Sigmoid colon (tissue), 4 donors: ENCODE measurements at regions not wholly inside any gene's neighbourhood (a gene's known extent, or its start where the extent isn't known, plus 50 kb on each side); places are given as distances from the start of the nearest gene placed in this dataset.

Experiments used
- EP300 ChIP-seq, 4 donors: sonication (generic); formaldehyde crosslinking; IDR thresholded peaks; one replicate each; pipeline ENCODE4 v1.6.1; 2017; ENCODE audit warnings: antibody characterized with exemption in 4 of 4
- POLR2A ChIP-seq, 2 donors: fragments of 450-650 bp; IDR thresholded peaks; one replicate each; pipeline ENCODE4 v1.6.1; 2016; ENCODE audit warnings: antibody characterized with exemption in 2 of 2, mild to moderate bottlenecking in 2 of 2, moderate library complexity in 2 of 2
- TF ChIP-seq, protein P1 (sequence below), 4 experiments: fragments of 450-650 bp in 3 of 4; fragments of 200-600 bp in 1 of 4; IDR thresholded peaks; one replicate each; pipeline ENCODE4 v1.5.1; 2016 to 2019; ENCODE audit warnings: antibody characterized with exemption in 4 of 4, mild to moderate bottlenecking in 3 of 4, moderate library complexity in 2 of 4

DNA sequence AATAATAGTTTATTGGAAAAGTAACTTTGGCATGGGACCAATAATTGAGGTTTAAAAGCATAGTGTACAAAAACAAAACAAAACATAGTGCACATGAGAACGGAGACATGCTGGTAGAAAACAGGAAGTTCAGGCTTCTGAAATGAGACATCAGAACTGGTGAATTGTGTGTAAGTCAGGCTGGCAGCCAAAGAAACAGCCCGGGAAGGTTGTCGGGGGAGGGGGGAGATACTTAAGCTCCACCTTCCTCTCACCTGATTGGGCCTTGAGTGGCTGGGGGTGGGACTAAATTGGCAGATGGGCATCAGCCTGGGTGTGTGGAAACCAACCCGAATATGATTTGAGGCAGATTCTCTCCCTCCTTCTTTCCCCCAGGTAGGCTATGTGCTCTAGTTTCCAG, 256.3 kb downstream of the SMARCA2 start:
- TF ChIP-seq, protein P1, sequence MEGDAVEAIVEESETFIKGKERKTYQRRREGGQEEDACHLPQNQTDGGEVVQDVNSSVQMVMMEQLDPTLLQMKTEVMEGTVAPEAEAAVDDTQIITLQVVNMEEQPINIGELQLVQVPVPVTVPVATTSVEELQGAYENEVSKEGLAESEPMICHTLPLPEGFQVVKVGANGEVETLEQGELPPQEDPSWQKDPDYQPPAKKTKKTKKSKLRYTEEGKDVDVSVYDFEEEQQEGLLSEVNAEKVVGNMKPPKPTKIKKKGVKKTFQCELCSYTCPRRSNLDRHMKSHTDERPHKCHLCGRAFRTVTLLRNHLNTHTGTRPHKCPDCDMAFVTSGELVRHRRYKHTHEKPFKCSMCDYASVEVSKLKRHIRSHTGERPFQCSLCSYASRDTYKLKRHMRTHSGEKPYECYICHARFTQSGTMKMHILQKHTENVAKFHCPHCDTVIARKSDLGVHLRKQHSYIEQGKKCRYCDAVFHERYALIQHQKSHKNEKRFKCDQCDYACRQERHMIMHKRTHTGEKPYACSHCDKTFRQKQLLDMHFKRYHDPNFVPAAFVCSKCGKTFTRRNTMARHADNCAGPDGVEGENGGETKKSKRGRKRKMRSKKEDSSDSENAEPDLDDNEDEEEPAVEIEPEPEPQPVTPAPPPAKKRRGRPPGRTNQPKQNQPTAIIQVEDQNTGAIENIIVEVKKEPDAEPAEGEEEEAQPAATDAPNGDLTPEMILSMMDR (IDR thresholded peaks at IDR 0.05), result no peak
- TF ChIP-seq POLR2A (IDR thresholded peaks at IDR 0.05), result no peak
- TF ChIP-seq EP300 (IDR thresholded peaks at IDR 0.05), result no peak
